ENCODE measurements at regions not wholly inside any gene's neighbourhood (a gene's known extent, or its start where the extent isn't known, plus 50 kb on each side); places are given as distances from the start of the nearest gene placed in this dataset.
"Not testable (repeated sequence)": the region's sequence is repeated elsewhere in the genome, so short reads cannot be mapped to it uniquely, and the experiment has no call there.

GRCh38 chr1:120575201-120575600 lies 148.5 kb upstream of the NBPF26 start:
- TF ChIP-seq, protein P1, sequence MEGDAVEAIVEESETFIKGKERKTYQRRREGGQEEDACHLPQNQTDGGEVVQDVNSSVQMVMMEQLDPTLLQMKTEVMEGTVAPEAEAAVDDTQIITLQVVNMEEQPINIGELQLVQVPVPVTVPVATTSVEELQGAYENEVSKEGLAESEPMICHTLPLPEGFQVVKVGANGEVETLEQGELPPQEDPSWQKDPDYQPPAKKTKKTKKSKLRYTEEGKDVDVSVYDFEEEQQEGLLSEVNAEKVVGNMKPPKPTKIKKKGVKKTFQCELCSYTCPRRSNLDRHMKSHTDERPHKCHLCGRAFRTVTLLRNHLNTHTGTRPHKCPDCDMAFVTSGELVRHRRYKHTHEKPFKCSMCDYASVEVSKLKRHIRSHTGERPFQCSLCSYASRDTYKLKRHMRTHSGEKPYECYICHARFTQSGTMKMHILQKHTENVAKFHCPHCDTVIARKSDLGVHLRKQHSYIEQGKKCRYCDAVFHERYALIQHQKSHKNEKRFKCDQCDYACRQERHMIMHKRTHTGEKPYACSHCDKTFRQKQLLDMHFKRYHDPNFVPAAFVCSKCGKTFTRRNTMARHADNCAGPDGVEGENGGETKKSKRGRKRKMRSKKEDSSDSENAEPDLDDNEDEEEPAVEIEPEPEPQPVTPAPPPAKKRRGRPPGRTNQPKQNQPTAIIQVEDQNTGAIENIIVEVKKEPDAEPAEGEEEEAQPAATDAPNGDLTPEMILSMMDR (IDR thresholded peaks at IDR 0.05), result not testable (repeated sequence)
- TF ChIP-seq POLR2A (IDR thresholded peaks at IDR 0.05), result not testable (repeated sequence)
